ENCODE measurements at regions not wholly inside any gene's neighbourhood (a gene's known extent, or its start where the extent isn't known, plus 50 kb on each side); places are given as distances from the start of the nearest gene placed in this dataset.

- TF ChIP-seq POLR2AphosphoS5 (IDR thresholded peaks at IDR 0.05) (no peak), CTCF (IDR thresholded peaks at IDR 0.05 in 8 of 11, conservative IDR thresholded peaks at IDR 0.05 in 3 of 11) (no peak), POLR2A (IDR thresholded peaks at IDR 0.05) (no peak)
These were observed 147.8 kb downstream of the OMA1 start for GRCh38 chr1:58398714-58399113.

Measured in spleen (tissue), 7 donors.